Erythroblast (primary cell): ENCODE measurements at regions not wholly inside any gene's neighbourhood (a gene's known extent, or its start where the extent isn't known, plus 50 kb on each side); places are given as distances from the start of the nearest gene placed in this dataset.
"Not testable (repeated sequence)": the region's sequence is repeated elsewhere in the genome, so short reads cannot be mapped to it uniquely, and the experiment has no call there.

Experiments
- DNase-seq, 2 experiments: peaks; one replicate each; lab custom pipeline; 2025; lab: John Stamatoyannopoulos, UW
- GATA1 ChIP-seq: IDR thresholded peaks from 2 replicates; pipeline ENCODE4 v1.6.1; 2011; ENCODE audit warnings: low read depth, mild to moderate bottlenecking, control low read depth, low read length, moderate library complexity
- POLR2A ChIP-seq: IDR thresholded peaks from 2 replicates; pipeline ENCODE4 v1.6.1; 2011; ENCODE audit warnings: mild to moderate bottlenecking, low read length

- no peak for DNase-seq
- no peak for TF ChIP-seq POLR2A
- TF ChIP-seq GATA1 = no peak
Measured at GRCh38 chr5:97951139-97951538, 768.1 kb upstream of the RIOK2 start.

- no peak for DNase-seq
- TF ChIP-seq GATA1 (no peak), POLR2A (no peak)
Measured at GRCh38 chr5:97955450-97955849, 772.4 kb upstream of the RIOK2 start.

- no peak for DNase-seq
- no peak for TF ChIP-seq GATA1
- no peak for TF ChIP-seq POLR2A
Measured at GRCh38 chr5:97967292-97967691, 784.2 kb upstream of the RIOK2 start.

- DNase-seq = no peak
- no peak for TF ChIP-seq GATA1
- no peak for TF ChIP-seq POLR2A
Measured at GRCh38 chr5:97968346-97968745, 785.3 kb upstream of the RIOK2 start.

- no peak for DNase-seq
- no peak for TF ChIP-seq GATA1
- no peak for TF ChIP-seq POLR2A
Measured at GRCh38 chr5:97979740-97980139, 793.7 kb upstream of the RGMB start.

- no peak for TF ChIP-seq POLR2A
- no peak for TF ChIP-seq GATA1
Measured at GRCh38 chr5:97980291-97980690, 793.2 kb upstream of the RGMB start.

GRCh38 chr5:97986069-97986468 lies 787.4 kb upstream of the RGMB start:
- DNase-seq = no peak

More at GRCh38 chr5:97980291-97980690, 793.2 kb upstream of the RGMB start:
- DNase-seq = no peak

GRCh38 chr5:97991236-97991635 lies 782.2 kb upstream of the RGMB start:
- TF ChIP-seq POLR2A (no peak), GATA1 (no peak)
- DNase-seq = no peak

More at GRCh38 chr5:97986069-97986468, 787.4 kb upstream of the RGMB start:
- TF ChIP-seq GATA1 (no peak), POLR2A (no peak)

GRCh38 chr5:97998941-97999340 lies 774.5 kb upstream of the RGMB start:
- no peak for TF ChIP-seq POLR2A
- no peak for TF ChIP-seq GATA1
- DNase-seq = no peak

- TF ChIP-seq GATA1 (no peak), POLR2A (no peak)
Measured at GRCh38 chr5:98004463-98004862, 769.0 kb upstream of the RGMB start.

GRCh38 chr5:98016771-98017170 lies 756.7 kb upstream of the RGMB start:
- no peak for TF ChIP-seq GATA1
- no peak for TF ChIP-seq POLR2A
- DNase-seq = no peak

More at GRCh38 chr5:98004463-98004862, 769.0 kb upstream of the RGMB start:
- no peak for DNase-seq

GRCh38 chr5:98030273-98030672 lies 743.2 kb upstream of the RGMB start:
- not testable (repeated sequence) for DNase-seq

GRCh38 chr5:98031036-98031435 lies 742.4 kb upstream of the RGMB start:
- not testable (repeated sequence) for DNase-seq

- no peak for DNase-seq
- no peak for TF ChIP-seq GATA1
- no peak for TF ChIP-seq POLR2A
Measured at GRCh38 chr5:98031496-98031895, 742.0 kb upstream of the RGMB start.

- no peak for TF ChIP-seq POLR2A
- TF ChIP-seq GATA1 = no peak
- no peak for DNase-seq
Measured at GRCh38 chr5:98031926-98032325, 741.5 kb upstream of the RGMB start.

GRCh38 chr5:98041661-98042060 lies 731.8 kb upstream of the RGMB start:
- TF ChIP-seq POLR2A (no peak), GATA1 (no peak)
- no peak for DNase-seq
